PC-9 (cell line): ENCODE measurements at regions not wholly inside any gene's neighbourhood (a gene's known extent, or its start where the extent isn't known, plus 50 kb on each side); places are given as distances from the start of the nearest gene placed in this dataset.

Experiments used
- EZH2 ChIP-seq: fragments of 200-600 bp; sonication (generic); IDR thresholded peaks from 2 replicates; pipeline ENCODE4 v1.8.0; 2017; ENCODE audit warnings: antibody characterized with exemption, low read depth
- TF ChIP-seq, protein P1 (sequence below): fragments of 200-600 bp; sonication (generic); conservative IDR thresholded peaks from 2 replicates; pipeline ENCODE4 v1.6.1; 2017; ENCODE audit warnings: mixed run types, antibody characterized with exemption, mild to moderate bottlenecking, moderate library complexity

DNA sequence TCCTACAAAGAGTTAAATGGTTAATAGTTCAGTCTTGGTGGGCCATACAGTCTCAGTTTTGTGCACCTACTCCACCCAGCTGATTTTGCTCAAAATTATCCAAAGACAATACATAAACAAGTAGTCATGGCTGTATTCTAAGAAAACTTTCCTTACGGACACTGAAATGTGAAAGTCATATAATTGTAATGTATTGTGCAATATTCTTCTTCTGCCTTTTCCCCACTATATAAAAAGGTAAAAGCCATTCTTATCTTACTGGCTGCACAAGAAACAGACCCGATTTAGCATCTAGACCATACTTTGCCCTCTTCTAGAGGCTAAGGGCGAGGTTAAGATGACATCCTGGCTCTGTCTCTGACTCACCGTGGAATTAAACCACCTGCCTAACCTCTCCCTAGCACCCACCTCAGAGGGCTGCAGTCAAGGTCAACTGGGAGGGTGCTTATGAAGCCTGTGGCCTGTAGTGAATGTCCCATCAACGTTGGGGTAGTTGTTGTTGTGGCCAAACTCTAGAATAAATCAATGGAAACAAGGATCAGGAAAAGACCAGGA is 63.8 kb upstream of the DOCK1 start:
- TF ChIP-seq, protein P1, sequence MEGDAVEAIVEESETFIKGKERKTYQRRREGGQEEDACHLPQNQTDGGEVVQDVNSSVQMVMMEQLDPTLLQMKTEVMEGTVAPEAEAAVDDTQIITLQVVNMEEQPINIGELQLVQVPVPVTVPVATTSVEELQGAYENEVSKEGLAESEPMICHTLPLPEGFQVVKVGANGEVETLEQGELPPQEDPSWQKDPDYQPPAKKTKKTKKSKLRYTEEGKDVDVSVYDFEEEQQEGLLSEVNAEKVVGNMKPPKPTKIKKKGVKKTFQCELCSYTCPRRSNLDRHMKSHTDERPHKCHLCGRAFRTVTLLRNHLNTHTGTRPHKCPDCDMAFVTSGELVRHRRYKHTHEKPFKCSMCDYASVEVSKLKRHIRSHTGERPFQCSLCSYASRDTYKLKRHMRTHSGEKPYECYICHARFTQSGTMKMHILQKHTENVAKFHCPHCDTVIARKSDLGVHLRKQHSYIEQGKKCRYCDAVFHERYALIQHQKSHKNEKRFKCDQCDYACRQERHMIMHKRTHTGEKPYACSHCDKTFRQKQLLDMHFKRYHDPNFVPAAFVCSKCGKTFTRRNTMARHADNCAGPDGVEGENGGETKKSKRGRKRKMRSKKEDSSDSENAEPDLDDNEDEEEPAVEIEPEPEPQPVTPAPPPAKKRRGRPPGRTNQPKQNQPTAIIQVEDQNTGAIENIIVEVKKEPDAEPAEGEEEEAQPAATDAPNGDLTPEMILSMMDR = no peak
- TF ChIP-seq EZH2 = no peak
